SK-MEL-5 (cell line): ENCODE measurements at regions not wholly inside any gene's neighbourhood (a gene's known extent, or its start where the extent isn't known, plus 50 kb on each side); places are given as distances from the start of the nearest gene placed in this dataset.

Source experiments
- DNase-seq: peaks from one replicate; pipeline ENCODE4 v3.0.0-alpha.2; 2016; ENCODE audit warnings: low read depth, low spot score
- in situ Hi-C: cut with HindIII; loops from 2 replicates; pipeline ENCODE4 v1.10.0; 2016; ENCODE audit warnings: low sequenced_read_pairs, high pct_unique_total_duplicates, low pct_unique_long_range_greater_than_20kb

DNA sequence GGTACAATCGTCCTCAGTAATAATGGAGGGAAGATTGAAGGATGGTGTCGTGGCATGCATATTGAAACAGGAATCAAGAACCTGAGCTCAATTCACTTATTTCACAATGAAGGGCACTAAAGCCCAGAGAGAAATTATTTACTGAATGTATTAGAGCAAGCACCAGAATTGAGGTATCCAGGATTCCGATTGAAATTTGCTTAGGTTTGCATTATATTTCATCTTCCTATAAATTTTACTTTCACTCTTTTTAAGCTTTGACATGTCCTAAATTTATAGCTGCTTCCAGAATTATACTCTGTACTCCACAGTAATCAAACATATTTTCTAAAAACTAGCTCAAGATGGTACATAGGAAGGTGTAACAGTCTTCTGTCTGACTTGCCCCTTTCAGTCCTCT lies 454.9 kb upstream of the HTR2A start:
- in situ Hi-C loops, result no loop called here
- DNase-seq, result no peak

DNA sequence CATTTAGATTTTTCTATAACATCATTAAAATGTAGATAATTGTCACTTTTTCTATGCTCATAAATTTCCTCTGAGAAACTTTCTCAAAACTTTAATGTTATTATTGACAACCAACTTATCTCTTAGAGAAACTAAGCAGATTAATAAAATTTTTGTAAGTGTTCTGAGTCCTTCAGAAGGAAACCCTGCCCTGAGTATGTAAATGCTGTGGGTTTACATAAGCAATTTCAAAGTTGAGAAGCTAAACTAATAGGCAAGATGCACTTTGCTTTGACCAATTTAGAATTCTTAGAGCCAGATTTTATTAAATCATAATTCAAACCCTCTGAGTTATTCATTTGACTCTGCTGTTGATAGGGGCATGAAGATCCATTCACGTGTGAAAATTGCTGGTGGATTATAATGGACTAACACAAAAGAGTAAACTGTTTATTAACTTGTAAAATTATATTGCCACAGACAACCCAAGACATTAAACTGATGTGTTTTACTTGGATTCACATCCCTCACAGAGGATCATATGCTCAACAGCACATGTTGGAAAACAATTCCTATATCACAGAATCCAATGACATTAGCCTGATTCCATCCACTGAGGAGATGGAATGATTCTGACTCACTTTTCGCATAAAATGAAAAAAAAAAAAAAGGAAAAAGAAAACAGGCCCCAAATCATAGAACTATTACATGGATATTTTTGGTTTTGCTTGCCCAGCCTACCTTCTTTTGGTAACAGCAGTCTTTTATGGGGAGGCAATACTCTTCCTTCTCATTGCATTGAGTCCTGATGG lies 453.7 kb upstream of the HTR2A start:
- DNase-seq, result no peak
- in situ Hi-C loops, result no loop called here

GRCh38 chr13:47349211-47349610 lies 452.4 kb upstream of the HTR2A start:
- in situ Hi-C loops, result no loop called here
- DNase-seq, result no peak

DNA sequence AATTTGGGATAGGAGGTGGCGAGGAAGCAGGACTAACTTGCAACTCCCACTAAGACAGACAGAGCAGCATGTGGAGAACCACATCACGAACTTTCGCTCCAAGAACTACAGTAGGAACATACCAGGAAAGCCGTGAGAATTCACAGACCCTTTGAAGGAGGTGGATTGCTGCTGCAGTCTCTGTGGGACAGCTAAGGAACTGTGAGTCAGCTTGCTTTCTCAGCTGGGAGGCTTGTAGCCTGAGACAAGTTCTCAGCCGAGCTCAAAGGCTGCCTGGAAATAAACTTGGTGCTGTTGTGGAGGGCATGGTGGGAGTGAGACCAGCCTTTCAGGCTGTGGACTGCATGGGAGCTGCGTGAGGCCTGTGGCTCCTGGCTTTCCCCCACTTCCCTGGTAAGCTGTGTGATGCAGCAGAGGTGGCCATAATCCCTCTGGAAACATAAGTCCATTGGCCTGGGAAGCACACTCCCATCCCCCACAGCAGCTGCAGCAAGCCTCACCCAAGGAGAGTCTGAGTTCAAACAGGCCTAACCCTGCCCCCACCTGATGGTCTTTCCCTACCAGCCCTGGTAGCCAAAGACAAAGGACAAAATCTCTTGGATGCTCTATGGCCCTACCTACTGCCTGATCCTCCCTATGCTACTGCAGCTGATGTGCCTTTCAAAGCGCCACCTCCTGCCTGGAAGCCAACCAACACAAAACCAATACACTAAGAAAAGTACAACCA lies 441.1 kb upstream of the HTR2A start:
- in situ Hi-C loops, result no loop called here
- no peak for DNase-seq

- in situ Hi-C loops, result no loop called here
- DNase-seq, result no peak
Measured at GRCh38 chr13:47334173-47334572, 437.3 kb upstream of the HTR2A start.

- in situ Hi-C loops, result no loop called here
- no peak for DNase-seq
Measured at GRCh38 chr13:47332149-47332548, 435.3 kb upstream of the HTR2A start.

DNA sequence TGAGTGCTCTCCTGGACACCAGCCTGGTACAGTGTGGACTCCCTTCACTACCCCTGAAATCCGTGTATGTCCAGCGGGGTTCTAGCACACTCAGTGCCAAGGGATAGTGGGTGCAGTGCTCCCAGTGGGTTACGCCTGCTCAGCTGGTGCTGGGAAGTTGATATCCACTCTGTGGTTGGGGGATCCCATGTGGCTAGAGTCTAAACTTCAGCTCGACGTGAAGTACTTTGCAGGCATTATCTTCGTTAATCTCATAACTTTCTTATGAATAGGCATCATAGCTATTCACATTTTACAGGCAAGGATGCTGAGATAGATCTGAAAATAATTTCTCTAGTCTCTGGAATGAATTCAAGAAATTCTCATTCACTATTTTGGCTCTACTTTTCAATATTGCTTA lies 433.2 kb upstream of the HTR2A start:
- in situ Hi-C loops, result no loop called here
- no peak for DNase-seq

DNA sequence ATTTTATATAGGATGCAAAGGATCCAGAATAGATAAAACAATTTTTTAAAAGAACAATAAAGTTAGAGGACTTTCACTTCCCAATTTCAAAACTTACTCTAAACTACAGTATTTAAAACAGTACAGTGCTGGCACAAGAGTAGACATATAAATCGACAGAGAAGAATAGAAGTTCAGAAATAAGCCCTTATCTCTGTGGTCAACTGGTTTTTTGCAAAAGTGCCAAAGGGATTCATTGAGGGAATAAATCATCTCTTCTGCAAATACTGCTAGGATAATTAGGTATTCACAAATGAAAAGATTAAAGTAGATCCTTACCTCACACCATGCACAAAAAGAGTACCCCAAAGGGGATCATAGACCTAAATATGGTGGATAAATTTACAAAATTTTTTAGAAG lies 431.0 kb upstream of the HTR2A start:
- in situ Hi-C loops, result no loop called here
- no peak for DNase-seq

GRCh38 chr13:47326061-47326460 lies 429.2 kb upstream of the HTR2A start:
- DNase-seq, result no peak
- in situ Hi-C loops, result no loop called here

DNA sequence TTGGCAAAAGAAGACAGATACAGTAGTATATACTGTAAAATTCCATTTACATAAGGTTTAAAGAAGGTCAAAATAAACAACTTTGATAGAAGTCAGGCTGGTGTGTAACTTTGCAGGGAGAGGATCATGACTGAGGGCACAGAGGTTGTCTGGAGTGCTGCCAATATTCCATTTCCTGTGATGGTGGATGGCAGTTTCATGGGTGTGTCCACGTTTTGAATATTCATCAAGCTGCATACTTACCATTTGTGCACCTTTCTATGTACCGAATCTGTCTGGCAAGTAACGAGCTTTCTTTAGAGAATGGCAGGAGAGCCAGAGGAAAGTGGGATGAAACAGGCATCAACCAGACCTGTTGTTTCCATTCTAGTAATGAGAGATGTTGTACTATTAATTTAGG lies 420.5 kb upstream of the HTR2A start:
- DNase-seq, result no peak
- in situ Hi-C loops, result no loop called here

DNA sequence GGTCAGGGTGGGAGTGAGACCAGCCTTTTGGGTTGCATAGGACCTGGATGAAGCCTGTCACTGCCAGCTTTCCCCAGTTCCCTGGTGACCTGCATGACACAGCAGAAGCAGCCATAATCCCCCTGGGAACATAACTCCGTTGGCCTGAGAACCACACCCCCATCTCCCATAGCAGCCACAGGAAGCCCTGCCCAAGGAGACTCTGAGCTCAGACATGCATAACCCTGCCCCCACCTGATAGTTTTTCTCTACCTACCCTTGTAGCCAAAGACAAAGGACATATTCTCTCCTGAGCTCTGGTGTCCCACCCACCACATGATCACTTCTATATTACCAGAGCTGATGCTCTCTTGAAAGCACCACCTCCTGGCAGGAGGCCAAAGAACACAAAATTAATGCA lies 413.5 kb upstream of the HTR2A start:
- no peak for DNase-seq
- in situ Hi-C loops, result no loop called here

DNA sequence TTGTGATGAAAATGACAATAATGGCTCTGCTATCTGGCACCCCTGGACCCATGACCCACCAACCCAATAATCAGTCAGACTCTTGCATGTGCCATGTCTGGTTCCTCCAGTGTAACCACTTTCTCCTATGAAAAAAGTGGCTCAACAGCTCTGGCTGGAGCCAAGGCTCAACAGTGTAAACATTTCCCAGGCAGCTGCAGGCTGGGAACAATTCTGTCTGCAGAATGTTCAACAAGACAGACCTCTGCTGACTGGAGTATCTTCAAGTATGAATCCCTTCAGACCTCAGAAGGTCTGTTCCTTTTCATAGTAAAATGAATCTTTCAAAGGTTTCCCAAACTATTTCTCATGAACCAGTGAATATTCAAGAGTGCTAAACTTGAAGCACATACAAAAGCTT lies 410.1 kb upstream of the HTR2A start:
- no peak for DNase-seq
- in situ Hi-C loops, result no loop called here

GRCh38 chr13:47303626-47304025 lies 406.8 kb upstream of the HTR2A start:
- DNase-seq, result no peak
- in situ Hi-C loops, result no loop called here

- DNase-seq, result no peak
- in situ Hi-C loops, result no loop called here
Measured at GRCh38 chr13:47299304-47299703, 402.5 kb upstream of the HTR2A start.

DNA sequence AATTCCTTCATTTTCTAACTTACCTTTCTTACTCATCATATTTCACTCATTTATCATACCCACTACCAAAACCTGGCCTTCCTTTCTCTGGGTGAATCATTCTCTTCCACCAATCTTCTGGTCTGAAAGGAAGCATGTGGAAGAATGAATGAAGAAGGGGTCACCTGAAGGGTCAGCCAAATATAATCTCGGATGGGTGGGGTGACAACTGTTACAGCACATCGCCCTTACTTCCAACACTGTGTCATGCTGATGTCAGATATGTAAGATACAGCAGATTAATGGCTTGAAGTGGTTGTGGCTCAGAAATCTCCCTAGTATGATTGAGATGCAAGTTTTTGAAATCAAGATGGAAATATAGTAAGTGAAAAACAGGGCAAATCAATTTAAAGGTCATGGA lies 401.7 kb upstream of the HTR2A start:
- in situ Hi-C loops, result no loop called here
- DNase-seq, result no peak

DNA sequence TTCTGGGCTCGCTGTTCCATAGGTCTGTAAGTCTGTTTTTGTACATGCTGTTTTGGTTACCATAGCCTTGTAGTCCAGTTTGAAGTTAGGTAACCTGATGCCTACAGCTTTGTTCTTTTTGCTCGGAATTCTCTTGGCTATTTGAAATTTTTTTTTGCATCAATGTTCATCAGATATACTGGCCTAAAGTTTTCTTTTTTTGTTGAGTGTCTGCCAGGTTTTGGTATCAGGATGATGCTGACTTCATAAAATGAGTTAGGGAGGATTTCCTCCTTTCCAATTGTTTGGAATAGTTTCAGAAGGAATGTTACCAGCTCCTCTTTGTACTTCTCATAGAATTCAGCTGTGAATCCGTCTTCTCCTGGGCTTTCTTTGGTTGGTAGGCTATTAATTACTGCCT lies 397.8 kb upstream of the HTR2A start:
- in situ Hi-C loops, result no loop called here
- no peak for DNase-seq

DNA sequence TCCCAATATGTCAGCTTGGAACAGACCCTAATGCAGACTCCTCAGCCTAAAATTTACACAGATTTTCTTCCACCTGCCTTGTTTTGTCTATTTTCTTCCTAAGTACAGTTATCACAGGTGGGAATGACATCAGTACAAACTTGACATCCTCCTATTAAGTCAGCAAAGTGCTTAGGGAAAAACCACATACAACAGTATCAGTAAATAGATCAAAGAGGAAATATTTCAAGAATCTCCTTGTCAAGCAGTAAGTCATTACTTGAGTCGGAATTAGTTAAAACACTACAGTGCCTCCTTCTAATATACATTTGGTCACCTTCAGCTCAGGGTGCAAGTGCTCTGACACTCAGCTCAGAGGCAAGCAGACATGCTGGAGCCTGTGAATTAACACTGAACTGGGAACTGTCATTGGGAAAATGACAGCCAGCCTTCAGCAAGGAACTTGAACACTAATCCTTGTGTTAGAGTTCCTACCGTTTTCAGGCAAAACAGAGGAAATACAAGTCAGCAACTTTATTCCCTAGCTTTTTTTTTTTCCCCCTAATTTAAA lies 394.3 kb upstream of the HTR2A start:
- no peak for DNase-seq
- in situ Hi-C loops, result no loop called here

GRCh38 chr13:47289567-47289966 lies 392.7 kb upstream of the HTR2A start:
- no peak for DNase-seq
- in situ Hi-C loops, result no loop called here

- DNase-seq, result no peak
- in situ Hi-C loops, result no loop called here
Measured at GRCh38 chr13:47288546-47288945, 391.7 kb upstream of the HTR2A start.
